ENCODE measurements at regions not wholly inside any gene's neighbourhood (a gene's known extent, or its start where the extent isn't known, plus 50 kb on each side); places are given as distances from the start of the nearest gene placed in this dataset.
A peak's percentile ranks its signal among the peaks of the same experiment; 100 is the strongest.

- peak in 1 of 3 donors; percentile 59 for DNase-seq
Observed at GRCh38 chr3:29183346-29184087, 97.4 kb upstream of the RBMS3 start.

GRCh38 chr3:29185706-29186105, 95.2 kb upstream of the RBMS3 start:
- no peak for DNase-seq

- DNase-seq: peak in 1 of 3 donors; percentile 97
Observed at GRCh38 chr3:29186131-29186599, 94.7 kb upstream of the RBMS3 start.

DNA sequence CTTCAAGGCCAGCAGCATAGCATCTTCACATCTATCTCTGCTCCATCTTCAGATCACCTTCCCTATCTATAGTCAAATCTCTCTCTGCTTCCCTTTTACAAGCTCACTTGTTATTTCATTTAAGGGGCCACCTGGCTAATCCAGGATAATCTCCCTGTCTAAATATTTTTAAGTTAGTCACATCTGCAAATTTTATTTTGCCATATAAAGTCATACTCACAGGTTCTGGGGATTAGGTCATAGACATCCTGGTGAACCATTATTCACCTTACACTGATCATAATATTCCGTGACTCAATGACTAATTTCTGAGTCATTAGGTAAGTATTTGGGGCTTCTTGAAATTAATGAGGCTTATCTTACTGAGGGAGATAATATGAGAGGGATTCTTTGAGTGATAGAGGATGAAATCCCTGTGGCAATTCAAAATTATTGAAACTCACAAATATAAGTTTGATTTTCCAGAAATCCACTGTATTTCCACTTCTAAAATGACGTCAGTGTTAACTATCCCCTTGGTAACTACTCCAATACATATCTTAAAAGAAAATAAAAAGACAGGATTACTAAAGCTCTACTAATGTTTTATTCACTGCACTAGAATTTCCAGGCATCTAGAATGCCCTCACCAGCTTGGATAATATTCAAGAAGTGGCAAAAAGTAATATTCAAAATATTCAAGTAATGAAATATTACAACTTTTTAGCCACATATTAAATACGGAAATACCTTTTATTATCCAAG, 93.7 kb upstream of the RBMS3 start:
- peak in 1 of 3 donors; percentile 73 for DNase-seq

DNA sequence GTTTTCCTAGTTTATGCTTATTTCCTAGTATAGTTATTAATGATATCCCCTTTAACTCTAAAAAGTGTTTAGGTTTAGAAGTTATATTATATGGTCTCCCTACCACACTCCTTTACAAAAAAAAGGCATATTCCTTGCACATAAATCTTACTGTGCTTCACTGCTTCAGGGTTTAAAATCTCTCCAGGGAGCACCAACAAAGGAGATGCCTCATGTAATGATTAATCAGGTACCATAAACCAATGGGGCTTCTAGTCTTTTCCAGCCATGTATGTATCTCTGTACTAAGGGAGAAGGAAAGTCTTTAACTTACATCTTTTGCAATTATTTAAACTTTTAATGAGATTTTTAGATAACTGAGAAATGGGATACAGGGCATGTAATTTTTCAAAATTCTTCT, 91.5 kb upstream of the RBMS3 start:
- no peak for DNase-seq

- DNase-seq: no peak
Observed at GRCh38 chr3:29194139-29194538, 86.7 kb upstream of the RBMS3 start.

DNA sequence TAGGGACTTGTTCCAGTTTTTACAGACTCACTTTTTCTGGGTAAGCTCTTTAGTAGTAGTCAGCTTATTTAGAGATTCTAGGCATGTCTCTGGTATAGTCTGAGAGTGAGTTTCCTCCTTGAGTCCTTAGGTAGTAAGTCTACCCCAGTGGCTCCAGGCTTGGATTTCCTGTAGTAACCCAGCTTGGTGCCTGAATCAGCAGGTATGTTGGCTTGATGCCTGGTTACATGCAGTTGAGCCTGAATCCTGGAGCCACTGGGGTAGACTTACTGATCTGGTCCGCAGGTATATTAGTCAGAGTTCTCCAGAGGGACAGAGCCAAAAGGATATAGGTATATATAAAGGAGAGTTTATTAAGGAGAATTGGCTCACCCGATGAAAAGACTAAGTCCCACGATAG, 85.8 kb upstream of the RBMS3 start:
- DNase-seq: no peak

- DNase-seq: no peak
Observed at GRCh38 chr3:29201604-29202003, 79.3 kb upstream of the RBMS3 start.

DNA sequence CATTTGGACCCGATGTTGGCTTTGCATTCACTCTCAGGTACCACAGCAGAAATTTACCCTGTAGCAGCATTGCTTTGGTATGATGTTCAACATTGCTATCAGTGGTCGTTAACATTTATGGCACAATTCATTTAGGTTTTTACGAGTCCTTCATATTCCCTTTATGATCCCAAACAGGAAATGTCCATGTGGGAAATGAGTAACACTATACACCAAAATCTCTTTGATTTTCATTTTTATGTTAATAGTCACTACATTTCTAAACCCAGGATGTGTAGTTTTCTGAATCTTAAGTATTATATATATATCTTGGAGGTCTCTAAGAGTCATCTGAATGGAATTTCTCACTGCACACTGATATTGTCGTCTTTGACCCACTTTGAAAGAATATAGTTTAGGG, 78.5 kb upstream of the RBMS3 start:
- DNase-seq: peak in 1 of 3 donors; percentile 61

GRCh38 chr3:29203851-29204250, 77.0 kb upstream of the RBMS3 start:
- peak in 1 of 3 donors; percentile 34 for DNase-seq

GRCh38 chr3:29207427-29207826, 73.4 kb upstream of the RBMS3 start:
- no peak for DNase-seq

DNA sequence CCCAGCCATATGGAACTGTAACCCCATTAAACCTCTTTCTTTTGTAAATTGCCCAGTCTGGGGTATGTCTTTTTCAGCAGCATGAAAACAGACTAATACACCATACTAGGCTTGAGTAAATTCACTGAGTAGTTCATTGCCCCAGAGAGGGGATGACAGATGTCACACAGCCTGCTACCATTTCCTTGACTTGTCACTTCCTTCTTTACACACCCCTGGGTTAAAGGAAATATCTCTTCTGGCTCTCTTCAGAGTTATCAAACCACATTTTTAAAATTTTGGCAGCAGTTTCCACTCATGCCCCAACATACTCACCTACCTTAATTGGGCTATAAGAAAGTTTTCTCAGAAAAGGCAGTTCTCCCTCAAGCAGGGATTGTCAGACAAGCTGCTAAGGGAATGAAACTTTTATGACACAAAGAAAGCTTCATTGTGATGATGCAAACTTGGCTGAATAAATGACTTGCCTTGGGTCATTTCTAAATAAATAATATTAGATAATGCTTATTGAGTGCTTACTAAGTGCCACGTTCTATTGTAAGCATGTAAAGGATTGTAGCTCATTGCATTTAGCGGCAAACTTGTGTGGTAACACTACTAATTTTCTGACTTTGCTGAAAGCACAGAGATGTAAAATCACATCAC, 68.0 kb upstream of the RBMS3 start:
- no peak for DNase-seq

- DNase-seq: no peak
Observed at GRCh38 chr3:29214009-29214658, 66.7 kb upstream of the RBMS3 start.

DNA sequence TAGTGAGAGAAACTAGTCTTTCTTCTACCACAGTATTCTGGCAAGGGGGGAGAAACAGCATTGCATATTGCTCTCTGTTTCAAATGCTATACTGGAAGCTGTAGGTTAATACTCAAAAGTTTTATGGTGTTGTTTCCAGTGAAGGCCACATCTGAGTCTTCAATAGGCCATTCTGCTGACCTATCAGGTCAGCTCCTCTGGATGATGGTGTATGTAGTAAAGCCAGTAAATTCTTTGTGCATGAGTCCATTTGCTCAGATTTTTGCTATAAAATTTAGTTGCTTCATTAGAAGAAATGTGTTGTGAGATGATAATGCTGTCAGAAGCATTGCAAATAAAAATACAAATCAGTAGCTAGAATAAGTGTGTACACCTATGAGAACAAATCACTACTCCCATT, 64.9 kb upstream of the RBMS3 start:
- DNase-seq: no peak

DNA sequence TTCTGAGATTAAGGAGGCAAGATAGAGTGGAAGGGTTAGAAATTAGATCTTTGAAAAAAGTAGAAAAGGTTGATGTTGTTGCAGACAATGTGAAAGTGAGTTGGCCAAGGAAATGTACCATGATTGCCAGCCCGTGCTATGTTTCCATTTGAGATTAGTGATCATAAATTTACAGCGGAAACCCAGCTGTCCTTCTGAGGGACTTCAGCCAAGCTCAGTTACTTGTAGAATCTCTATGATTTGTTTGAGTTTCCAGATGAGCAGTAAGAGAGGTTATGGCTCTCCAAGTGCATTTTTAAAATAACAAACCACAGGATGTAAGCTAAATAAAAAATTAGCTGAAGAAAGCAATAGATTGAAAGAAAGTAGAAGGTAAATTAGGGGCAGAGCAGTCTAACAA, 54.2 kb upstream of the RBMS3 start:
- DNase-seq: peak; percentile 42 to 82 (median 52)

- no peak for DNase-seq
Observed at GRCh38 chr3:29227307-29227706, 53.6 kb upstream of the RBMS3 start.
